Activated naive CD4-positive, alpha-beta T cell treated with Interleukin-2 at 50 U/mL for 16 hours (primary cell): ENCODE measurements at regions not wholly inside any gene's neighbourhood (a gene's known extent, or its start where the extent isn't known, plus 50 kb on each side); places are given as distances from the start of the nearest gene placed in this dataset.

Experiments used
- DNase-seq: peaks from one replicate; pipeline ENCODE4 v3.0.0-alpha.2; 2020

- no peak for DNase-seq
Measured at GRCh38 chr3:168427156-168427555, 331.4 kb upstream of the GOLIM4 start.

- no peak for DNase-seq
Measured at GRCh38 chr3:168425936-168426595, 330.3 kb upstream of the GOLIM4 start.

GRCh38 chr3:168424059-168424734, 328.5 kb upstream of the GOLIM4 start:
- no peak for DNase-seq

GRCh38 chr3:168422843-168423242, 327.1 kb upstream of the GOLIM4 start:
- DNase-seq, result no peak

- DNase-seq, result no peak
Measured at GRCh38 chr3:168419091-168419490, 323.4 kb upstream of the GOLIM4 start.

GRCh38 chr3:168417016-168417415, 321.3 kb upstream of the GOLIM4 start:
- DNase-seq, result no peak

GRCh38 chr3:168416446-168416845, 320.7 kb upstream of the GOLIM4 start:
- DNase-seq, result no peak

- DNase-seq, result no peak
Measured at GRCh38 chr3:168414149-168414548, 318.4 kb upstream of the GOLIM4 start.

GRCh38 chr3:168407381-168407780, 311.7 kb upstream of the GOLIM4 start:
- no peak for DNase-seq

GRCh38 chr3:168405288-168405687, 309.6 kb upstream of the GOLIM4 start:
- no peak for DNase-seq

GRCh38 chr3:168398371-168399025, 302.8 kb upstream of the GOLIM4 start:
- DNase-seq, result no peak

GRCh38 chr3:168396861-168397260, 301.1 kb upstream of the GOLIM4 start:
- no peak for DNase-seq

- DNase-seq, result no peak
Measured at GRCh38 chr3:168395551-168395950, 299.8 kb upstream of the GOLIM4 start.

GRCh38 chr3:168394439-168394838, 298.7 kb upstream of the GOLIM4 start:
- DNase-seq, result no peak

GRCh38 chr3:168386301-168386700, 290.6 kb upstream of the GOLIM4 start:
- DNase-seq, result no peak

GRCh38 chr3:168384990-168385389, 289.3 kb upstream of the GOLIM4 start:
- DNase-seq, result no peak

GRCh38 chr3:168383573-168383972, 287.8 kb upstream of the GOLIM4 start:
- DNase-seq, result no peak

- no peak for DNase-seq
Measured at GRCh38 chr3:168371846-168372245, 276.1 kb upstream of the GOLIM4 start.

GRCh38 chr3:168364967-168365366, 269.2 kb upstream of the GOLIM4 start:
- DNase-seq, result no peak

- DNase-seq, result no peak
Measured at GRCh38 chr3:168362661-168363247, 267.0 kb upstream of the GOLIM4 start.

GRCh38 chr3:168362156-168362555, 266.4 kb upstream of the GOLIM4 start:
- DNase-seq, result no peak

GRCh38 chr3:168360993-168361392, 265.3 kb upstream of the GOLIM4 start:
- no peak for DNase-seq

- no peak for DNase-seq
Measured at GRCh38 chr3:168342946-168343850, 247.5 kb upstream of the GOLIM4 start.
